ENCODE measurements at regions not wholly inside any gene's neighbourhood (a gene's known extent, or its start where the extent isn't known, plus 50 kb on each side); places are given as distances from the start of the nearest gene placed in this dataset.

- no peak for TF ChIP-seq CTCF (conservative IDR thresholded peaks at IDR 0.05; ENCODE audit: low read depth, low read length)
- no peak for DNase-seq (ENCODE audit: low read depth)
- no peak overlapping the region for H3K4me3 ChIP-seq (ENCODE audit: low read depth, low read length)
Observed at GRCh38 chr3:16784973-16785372, 99.8 kb upstream of the PLCL2 start.

- DNase-seq (ENCODE audit: low read depth): no peak
- no peak overlapping the region for H3K4me3 ChIP-seq (ENCODE audit: low read depth, low read length)
- TF ChIP-seq CTCF (conservative IDR thresholded peaks at IDR 0.05; ENCODE audit: low read depth, low read length): no peak
Observed at GRCh38 chr3:16785465-16785864, 99.3 kb upstream of the PLCL2 start.

GRCh38 chr3:16788440-16789056 lies 96.2 kb upstream of the PLCL2 start:
- no peak for DNase-seq (ENCODE audit: low read depth)
- no peak overlapping the region for H3K4me3 ChIP-seq (ENCODE audit: low read depth, low read length)
- no peak for TF ChIP-seq CTCF (conservative IDR thresholded peaks at IDR 0.05; ENCODE audit: low read depth, low read length)

- no peak for DNase-seq (ENCODE audit: low read depth)
- TF ChIP-seq CTCF (conservative IDR thresholded peaks at IDR 0.05; ENCODE audit: low read depth, low read length): no peak
- H3K4me3 ChIP-seq (ENCODE audit: low read depth, low read length): no peak overlapping the region
Observed at GRCh38 chr3:16789344-16790120, 95.2 kb upstream of the PLCL2 start.

GRCh38 chr3:16790432-16791400 lies 94.0 kb upstream of the PLCL2 start:
- H3K4me3 ChIP-seq (ENCODE audit: low read depth, low read length): no peak overlapping the region
- no peak for DNase-seq (ENCODE audit: low read depth)
- no peak for TF ChIP-seq CTCF (conservative IDR thresholded peaks at IDR 0.05; ENCODE audit: low read depth, low read length)

- TF ChIP-seq CTCF (conservative IDR thresholded peaks at IDR 0.05; ENCODE audit: low read depth, low read length): no peak
- no peak overlapping the region for H3K4me3 ChIP-seq (ENCODE audit: low read depth, low read length)
- DNase-seq (ENCODE audit: low read depth): no peak
Observed at GRCh38 chr3:16793321-16793720, 91.4 kb upstream of the PLCL2 start.
